Brain microvascular endothelial cell (primary cell): ENCODE measurements at regions not wholly inside any gene's neighbourhood (a gene's known extent, or its start where the extent isn't known, plus 50 kb on each side); places are given as distances from the start of the nearest gene placed in this dataset.

Experiments used
- DNase-seq: peaks from one replicate; pipeline ENCODE4 v3.0.0-alpha.2; 2020
- H3K27ac ChIP-seq: fragments of 250-450 bp; sonication (Bioruptor Pico); 2 replicates; pipeline ENCODE4 v1.5.1; 2020; ENCODE audit warnings: mild to moderate bottlenecking, moderate library complexity
- H3K27me3 ChIP-seq: fragments of 250-450 bp; sonication (Bioruptor Pico); replicated peaks from 2 replicates; pipeline ENCODE4 v1.5.1; 2020; ENCODE audit warnings: mild to moderate bottlenecking
- H3K36me3 ChIP-seq: fragments of 250-450 bp; sonication (Bioruptor Pico); replicated peaks from 2 replicates; pipeline ENCODE4 v1.5.1; 2020; ENCODE audit warnings: mild to moderate bottlenecking
- H3K4me3 ChIP-seq: 2 replicates; pipeline ENCODE4 v1.5.1; 2011; ENCODE audit warnings: low read depth, mild to moderate bottlenecking, control low read depth, low read length, moderate library complexity
- CTCF ChIP-seq: IDR thresholded peaks from 2 replicates; pipeline ENCODE4 v1.5.1; 2011; ENCODE audit warnings: low read depth, mild to moderate bottlenecking, moderate library complexity, low read length, control low read depth, inconsistent platforms; ENCODE audit errors: missing control alignments
- in situ Hi-C: cut with HindIII; loops from 2 replicates; pipeline ENCODE4 v1.10.0; 2017; ENCODE audit warnings: low sequenced_read_pairs, low pct_ligation_motif_present

- no peak overlapping the region for H3K27ac ChIP-seq
- in situ Hi-C loops = no loop called here
- no peak for TF ChIP-seq CTCF
- no peak for DNase-seq
- no peaks in the 10 kb centered on the region for H3K27me3 ChIP-seq
- H3K4me3 ChIP-seq = no peak overlapping the region
- no peaks in the 10 kb centered on the region for H3K36me3 ChIP-seq
Observed at GRCh38 chr14:84877061-84877460, 652.9 kb upstream of the FLRT2 start.

GRCh38 chr14:84882830-84883229 is 647.1 kb upstream of the FLRT2 start:
- no peak for DNase-seq
- in situ Hi-C loops = no loop called here
- Histone ChIP-seq H3K4me3 (no peak overlapping the region), H3K36me3 (no peaks in the 10 kb centered on the region), H3K27ac (no peak overlapping the region), H3K27me3 (no peaks in the 10 kb centered on the region)
- no peak for TF ChIP-seq CTCF

GRCh38 chr14:84885061-84885460 is 644.9 kb upstream of the FLRT2 start:
- H3K27me3 ChIP-seq = no peaks in the 10 kb centered on the region
- no peak overlapping the region for H3K4me3 ChIP-seq
- H3K36me3 ChIP-seq = no peaks in the 10 kb centered on the region
- DNase-seq = no peak
- TF ChIP-seq CTCF = no peak
- in situ Hi-C loops = no loop called here
- H3K27ac ChIP-seq = no peak overlapping the region

GRCh38 chr14:84891404-84891803 is 638.5 kb upstream of the FLRT2 start:
- Histone ChIP-seq H3K4me3 (no peak overlapping the region), H3K36me3 (no peaks in the 10 kb centered on the region), H3K27me3 (no peaks in the 10 kb centered on the region), H3K27ac (no peak overlapping the region)
- DNase-seq = no peak
- no peak for TF ChIP-seq CTCF
- in situ Hi-C loops = no loop called here

- no peak for TF ChIP-seq CTCF
- Histone ChIP-seq H3K36me3 (no peaks in the 10 kb centered on the region), H3K27me3 (no peaks in the 10 kb centered on the region), H3K4me3 (no peak overlapping the region), H3K27ac (no peak overlapping the region)
- DNase-seq = no peak
- in situ Hi-C loops = no loop called here
Observed at GRCh38 chr14:84894254-84894653, 635.7 kb upstream of the FLRT2 start.

GRCh38 chr14:84922370-84922769 is 607.6 kb upstream of the FLRT2 start:
- H3K27ac ChIP-seq = no peak overlapping the region
- H3K36me3 ChIP-seq = no peaks in the 10 kb centered on the region
- no peak overlapping the region for H3K4me3 ChIP-seq
- in situ Hi-C loops = no loop called here
- no peaks in the 10 kb centered on the region for H3K27me3 ChIP-seq
- DNase-seq = no peak
- no peak for TF ChIP-seq CTCF
